ENCODE measurements at regions not wholly inside any gene's neighbourhood (a gene's known extent, or its start where the extent isn't known, plus 50 kb on each side); places are given as distances from the start of the nearest gene placed in this dataset.
"Not testable (repeated sequence)": the region's sequence is repeated elsewhere in the genome, so short reads cannot be mapped to it uniquely, and the experiment has no call there.

DNA sequence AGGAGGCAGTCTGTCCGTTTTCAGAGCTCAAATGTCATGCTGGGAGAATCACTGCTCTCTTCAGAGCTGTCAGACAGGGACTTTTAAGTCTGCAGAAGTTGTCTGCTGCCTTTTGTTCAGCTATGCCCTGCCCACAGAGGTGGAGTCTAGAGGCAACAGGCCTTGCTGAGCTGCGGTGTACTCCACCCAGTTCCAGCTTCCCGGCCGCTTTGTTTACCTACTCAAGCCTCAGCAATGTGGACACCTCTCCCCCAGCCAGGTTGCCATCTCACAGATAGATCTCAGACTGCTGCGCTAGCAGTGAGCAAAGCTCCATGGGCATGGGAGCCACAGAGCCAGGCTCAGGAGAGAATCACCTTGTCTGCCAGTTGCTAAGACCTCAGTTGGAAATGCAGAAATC, 90.5 kb upstream of the TACR3 start:
- TF ChIP-seq, protein P1, sequence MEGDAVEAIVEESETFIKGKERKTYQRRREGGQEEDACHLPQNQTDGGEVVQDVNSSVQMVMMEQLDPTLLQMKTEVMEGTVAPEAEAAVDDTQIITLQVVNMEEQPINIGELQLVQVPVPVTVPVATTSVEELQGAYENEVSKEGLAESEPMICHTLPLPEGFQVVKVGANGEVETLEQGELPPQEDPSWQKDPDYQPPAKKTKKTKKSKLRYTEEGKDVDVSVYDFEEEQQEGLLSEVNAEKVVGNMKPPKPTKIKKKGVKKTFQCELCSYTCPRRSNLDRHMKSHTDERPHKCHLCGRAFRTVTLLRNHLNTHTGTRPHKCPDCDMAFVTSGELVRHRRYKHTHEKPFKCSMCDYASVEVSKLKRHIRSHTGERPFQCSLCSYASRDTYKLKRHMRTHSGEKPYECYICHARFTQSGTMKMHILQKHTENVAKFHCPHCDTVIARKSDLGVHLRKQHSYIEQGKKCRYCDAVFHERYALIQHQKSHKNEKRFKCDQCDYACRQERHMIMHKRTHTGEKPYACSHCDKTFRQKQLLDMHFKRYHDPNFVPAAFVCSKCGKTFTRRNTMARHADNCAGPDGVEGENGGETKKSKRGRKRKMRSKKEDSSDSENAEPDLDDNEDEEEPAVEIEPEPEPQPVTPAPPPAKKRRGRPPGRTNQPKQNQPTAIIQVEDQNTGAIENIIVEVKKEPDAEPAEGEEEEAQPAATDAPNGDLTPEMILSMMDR (IDR thresholded peaks at IDR 0.05) = not testable (repeated sequence)
- TF ChIP-seq POLR2A (IDR thresholded peaks at IDR 0.05) = not testable (repeated sequence)

Data from Peyer's patch (tissue), 4 donors.